Left colon (tissue), 2 donors: ENCODE measurements at regions not wholly inside any gene's neighbourhood (a gene's known extent, or its start where the extent isn't known, plus 50 kb on each side); places are given as distances from the start of the nearest gene placed in this dataset.
A peak's percentile ranks its signal among the peaks of the same experiment; 100 is the strongest.

Source experiments
- ATAC-seq: fragments of 200-7000 bp; cut with Tn5 transposase; one replicate; pipeline ENCODE4 v1.9.1; 2020; ENCODE audit warnings: mild to moderate bottlenecking, moderate library complexity
- DNase-seq, 2 donors: peaks; one replicate each; pipeline ENCODE4 v3.0.0-alpha.2; 2020
- intact Hi-C, 2 donors: fragments of 100-400 bp; cut with DNase I in 1 of 2; cut with micrococcal nuclease in 1 of 2; formaldehyde crosslinking; loops; one replicate each; pipeline versions ENCODE4 v1.11.2 to v1.14.0; 2022; cut with DNase I, micrococcal nuclease
- donor health status: DM: no; HTN: no; CAD: no.
- donor health status: DM: yes; HTN: yes; CAD: no.

DNA sequence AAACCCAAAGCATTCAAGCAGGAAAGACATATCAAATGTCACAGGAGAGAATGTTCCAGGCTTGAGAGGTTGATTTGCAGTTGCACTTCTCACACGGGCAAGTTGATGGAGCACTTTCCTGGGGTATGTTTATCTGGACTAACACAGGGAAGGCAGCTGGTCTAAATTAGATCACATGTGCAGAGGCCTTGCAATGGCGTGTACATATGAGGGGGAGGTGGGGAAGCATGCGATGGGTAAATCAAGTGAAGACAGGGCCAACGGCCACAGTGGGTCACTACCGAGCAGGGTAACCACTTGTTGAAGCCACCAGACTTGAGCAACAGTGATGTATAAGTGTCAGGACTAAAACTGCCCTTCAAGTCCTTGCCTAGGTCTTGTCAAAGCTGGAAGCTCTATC, 156.6 kb upstream of the MAF start:
- intact Hi-C loops: no loop called here
- no peak for ATAC-seq

DNA sequence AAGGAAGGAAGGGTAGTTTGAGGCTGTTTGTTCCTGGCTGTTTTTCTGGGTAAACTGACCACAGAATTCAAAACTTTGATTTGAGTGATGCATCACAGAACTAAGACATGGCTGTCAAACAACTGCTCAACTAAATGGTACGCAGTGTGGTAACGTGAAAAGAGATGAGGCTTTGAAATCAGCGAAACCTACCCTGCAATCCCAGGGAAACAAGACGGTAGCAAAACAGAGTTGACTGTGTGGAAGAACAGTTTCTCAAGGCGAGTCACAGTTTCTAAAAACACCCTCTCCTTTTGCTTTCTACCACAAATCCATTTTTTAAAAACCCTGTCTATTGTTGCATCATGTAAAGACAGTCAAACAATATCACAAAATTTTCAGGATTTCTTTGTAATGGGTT, 156.0 kb upstream of the MAF start:
- DNase-seq: no peak
- intact Hi-C loops: no loop called here
- ATAC-seq: no peak

More for the DNA sequence above, 156.6 kb upstream of the MAF start:
- no peak for DNase-seq

DNA sequence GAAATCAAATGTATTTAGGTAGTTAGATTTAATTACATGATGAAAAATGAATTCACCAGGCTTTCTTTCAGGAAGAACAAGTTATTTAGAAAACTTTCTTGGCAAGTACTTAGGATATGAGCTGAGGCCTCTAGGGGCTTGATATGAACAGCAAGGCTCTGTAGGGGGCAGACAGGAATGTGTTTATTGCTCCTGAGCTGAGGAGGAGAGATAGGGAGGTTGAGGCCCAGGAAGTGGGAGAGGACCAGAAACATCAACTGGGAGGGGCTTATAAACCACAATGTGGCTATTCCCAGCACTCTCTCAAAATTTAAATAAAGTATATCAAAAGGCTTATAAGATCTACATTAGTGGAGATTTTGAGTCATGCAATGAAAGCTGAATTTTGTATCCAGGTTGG, 154.0 kb upstream of the MAF start:
- ATAC-seq: no peak
- intact Hi-C loops: no loop called here
- no peak for DNase-seq

DNA sequence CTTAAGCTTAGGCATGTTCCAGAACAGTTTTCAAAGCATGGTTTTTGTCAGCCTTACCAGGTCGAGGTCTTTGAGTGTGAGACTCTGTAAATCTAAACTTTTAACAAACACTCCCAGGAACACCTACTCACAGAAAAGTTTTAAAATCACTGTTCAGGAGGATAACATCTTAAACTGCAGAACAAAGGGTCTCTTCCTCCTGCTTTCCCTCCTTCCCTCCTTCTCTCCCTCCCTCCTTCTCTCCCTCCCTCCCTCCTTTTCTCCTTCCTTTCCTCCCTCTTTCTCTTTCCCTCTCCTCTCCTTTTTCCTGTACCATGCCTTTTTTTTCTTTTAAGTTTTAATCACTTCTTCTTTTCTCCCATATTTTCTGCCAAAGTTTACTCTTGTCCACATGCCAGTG, 153.5 kb upstream of the MAF start:
- DNase-seq (no peak), ATAC-seq (no peak)
- intact Hi-C loops: no loop called here

DNA sequence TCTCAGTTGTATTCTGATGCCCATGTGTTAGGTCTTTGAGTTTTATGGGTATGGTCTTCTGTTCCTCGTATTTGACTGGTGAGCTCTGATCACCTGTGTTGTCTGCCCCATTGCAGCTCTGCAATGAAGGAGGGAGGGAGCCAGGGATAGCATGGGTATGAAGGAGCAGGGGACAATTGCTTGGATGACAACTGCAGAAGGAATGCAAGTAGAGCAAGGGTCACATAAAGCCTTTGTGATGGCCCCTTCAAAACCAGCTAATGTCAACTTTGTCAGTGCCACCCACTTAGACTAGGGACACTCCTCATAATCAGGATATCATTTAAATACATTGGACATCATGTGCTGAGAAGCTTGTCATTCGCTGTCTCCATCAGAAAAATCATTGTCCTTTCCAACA, 152.7 kb upstream of the MAF start:
- intact Hi-C loops: no loop called here

DNA sequence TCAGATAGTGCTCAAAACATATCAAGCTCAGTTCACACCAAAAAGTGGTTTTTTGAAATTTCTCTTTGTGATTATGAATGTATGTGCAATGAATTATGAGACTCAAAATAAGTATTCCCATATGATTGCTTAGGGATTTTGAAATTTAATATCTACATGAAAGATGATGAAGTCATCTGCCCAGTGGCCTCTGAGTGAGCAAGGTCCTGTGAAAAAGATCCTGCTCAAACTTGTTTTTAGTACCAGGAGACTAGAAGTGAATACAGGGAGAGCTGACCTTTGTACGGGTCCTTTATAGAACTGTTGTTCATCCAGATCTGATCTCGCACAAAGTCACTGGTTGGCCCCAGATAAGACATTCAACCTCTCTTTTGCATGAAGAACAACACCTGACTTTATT, 151.9 kb upstream of the MAF start:
- intact Hi-C loops: no loop called here
- DNase-seq (no peak), ATAC-seq (peak; percentile 43)

More for the DNA sequence above, 152.7 kb upstream of the MAF start:
- no peak for ATAC-seq
- DNase-seq: no peak

DNA sequence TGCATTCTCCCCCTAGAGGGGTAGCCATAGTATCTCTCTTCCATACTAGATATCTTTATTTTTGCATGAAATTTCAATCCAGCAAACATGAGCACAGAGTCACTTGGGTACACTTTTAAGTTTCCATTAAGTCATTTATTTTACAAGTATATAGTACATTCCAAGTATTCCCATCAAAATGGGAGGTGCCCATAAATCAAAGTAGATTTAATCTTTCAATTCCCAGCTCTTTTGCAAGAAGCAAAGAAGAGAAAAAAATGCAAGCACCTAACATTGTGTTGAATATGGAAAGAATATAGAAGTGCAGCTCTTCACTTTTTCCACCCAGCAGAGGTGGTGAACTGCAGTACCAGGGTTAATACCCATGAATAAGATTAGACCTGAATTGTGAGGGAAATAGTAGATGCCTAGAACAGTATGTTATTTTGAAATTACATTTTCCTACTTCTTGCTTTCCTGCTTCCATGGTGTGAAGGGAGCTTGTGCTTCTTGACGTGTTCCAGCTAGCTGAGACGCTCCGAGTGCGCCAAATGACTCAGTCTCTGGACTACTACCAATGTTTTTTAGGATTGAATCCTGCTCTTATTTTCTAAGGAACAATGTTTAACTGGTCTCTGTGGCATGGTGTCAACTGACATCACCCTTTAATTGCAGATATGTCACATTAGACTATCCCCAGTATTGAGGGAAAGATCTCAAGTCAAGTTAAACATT, 151.1 kb upstream of the MAF start:
- ATAC-seq: no peak
- intact Hi-C loops: no loop called here
- no peak for DNase-seq

DNA sequence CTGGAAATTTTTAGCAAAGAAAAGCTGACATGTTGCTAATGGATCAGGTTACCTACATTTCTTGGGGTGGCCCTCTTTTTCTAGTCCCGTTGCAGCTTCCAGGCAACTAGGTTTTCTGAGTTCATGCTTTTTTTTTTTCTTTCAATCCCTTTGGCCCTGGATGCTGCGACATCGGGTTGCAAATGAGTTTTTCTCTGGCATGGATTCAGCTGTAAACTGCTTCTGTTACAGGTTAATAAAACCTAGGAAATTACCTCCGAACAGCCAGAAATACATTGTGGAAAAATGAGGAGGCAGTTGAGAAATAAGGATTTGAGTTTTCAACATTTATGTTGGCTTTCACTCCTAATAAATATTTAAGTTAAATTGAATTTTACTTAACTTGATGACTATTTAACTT, 149.8 kb upstream of the MAF start:
- intact Hi-C loops: no loop called here
- ATAC-seq: no peak
- no peak for DNase-seq

DNA sequence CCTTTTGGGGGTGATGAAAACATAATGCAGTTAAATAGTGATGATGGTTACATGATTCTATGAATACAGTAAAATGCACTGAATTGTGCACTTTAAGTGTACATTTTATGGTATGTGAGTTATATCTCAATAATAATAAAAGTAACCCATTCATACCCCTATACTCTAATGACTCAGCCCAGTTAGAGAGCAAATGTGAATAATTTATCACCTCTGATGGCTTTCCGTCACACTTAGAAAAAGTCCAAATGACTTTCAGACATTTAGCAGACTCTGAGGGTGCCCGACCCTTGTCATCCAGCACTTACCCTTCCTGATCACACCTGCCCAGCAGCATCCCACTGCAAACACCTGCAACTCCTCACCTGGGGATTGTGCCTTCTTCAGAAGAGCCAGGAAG, 148.1 kb upstream of the MAF start:
- DNase-seq: no peak

DNA sequence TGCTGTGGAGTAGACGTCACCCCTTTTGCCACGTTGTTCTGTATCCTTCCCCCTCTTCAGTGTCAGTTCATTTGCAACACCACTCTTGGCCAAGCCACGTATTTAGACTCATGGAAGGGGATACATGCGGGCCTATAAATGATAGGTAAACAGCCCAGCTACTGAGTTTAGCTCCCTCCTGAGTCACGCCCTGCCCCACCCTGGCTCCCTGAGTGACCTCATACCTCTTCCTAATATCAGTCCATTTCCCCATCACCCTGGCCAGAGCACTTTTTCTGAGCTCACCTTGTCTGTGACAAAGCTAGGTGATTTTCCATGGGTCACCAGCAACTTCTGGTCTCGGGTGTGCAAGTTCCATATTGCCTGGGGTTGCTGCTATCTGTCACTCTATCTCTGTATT, 147.2 kb upstream of the MAF start:
- ATAC-seq (no peak), DNase-seq (no peak)
- intact Hi-C loops: no loop called here

More for the DNA sequence above, 148.1 kb upstream of the MAF start:
- intact Hi-C loops: no loop called here
- ATAC-seq: no peak

DNA sequence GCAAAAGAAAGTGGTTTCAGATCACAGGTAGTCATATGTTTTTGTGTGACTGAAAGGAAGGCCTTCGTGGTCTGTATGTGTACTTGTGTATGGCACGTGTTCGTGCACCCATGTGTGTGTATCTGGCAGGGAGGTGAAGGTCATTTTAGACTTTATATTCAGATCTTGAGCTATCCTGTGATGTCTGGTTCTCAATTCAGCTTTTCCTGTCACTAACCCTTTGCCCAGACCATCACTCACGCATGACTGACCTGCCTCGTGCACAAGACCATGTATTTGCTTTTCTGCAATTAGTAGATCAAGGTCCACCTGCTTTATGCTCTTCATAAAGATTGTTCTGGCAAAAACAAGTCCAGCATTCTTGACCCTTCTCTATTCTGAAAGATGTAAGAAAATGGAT, 139.7 kb upstream of the MAF start:
- intact Hi-C loops: no loop called here
- ATAC-seq: peak; percentile 22
- no peak for DNase-seq

DNA sequence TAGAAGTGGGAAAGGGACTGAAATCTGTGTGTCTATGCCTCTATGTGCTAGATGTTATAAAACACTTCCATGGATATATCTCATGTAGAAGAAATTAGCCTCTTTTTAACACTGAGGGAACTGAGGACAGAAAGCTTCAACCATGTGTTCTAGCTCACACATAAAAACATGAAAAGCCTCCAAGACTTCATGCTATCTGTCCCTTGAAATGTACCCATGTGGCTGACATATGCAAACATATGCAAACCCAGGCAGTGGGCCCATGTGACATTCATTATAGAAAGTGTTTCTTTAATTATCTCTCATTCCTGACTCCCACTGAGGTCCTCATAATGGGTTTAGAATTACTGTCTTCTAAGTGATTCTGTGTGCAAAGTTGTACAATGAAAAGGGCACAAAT, 134.7 kb upstream of the MAF start:
- DNase-seq: no peak
- intact Hi-C loops: no loop called here
- no peak for ATAC-seq

DNA sequence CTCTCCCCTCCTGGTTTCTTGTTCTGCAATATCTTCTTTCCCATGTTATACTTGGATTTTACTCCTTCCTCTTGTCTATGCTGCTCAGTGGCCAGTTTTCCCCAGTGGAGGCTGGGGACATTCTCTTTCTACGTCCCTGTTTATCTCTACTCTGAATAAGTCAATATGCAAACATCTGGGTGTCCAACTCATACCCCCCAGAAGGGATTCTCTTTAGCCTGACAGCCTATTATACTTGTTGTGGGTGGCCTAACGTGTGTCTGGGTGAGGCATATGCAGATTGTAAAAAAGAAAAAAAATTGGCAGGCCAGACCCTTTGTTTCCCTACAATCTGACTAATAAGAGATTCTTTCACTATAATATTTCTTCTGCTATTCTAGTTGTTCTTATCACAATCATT, 134.2 kb upstream of the MAF start:
- intact Hi-C loops: no loop called here
- ATAC-seq (no peak), DNase-seq (no peak)

DNA sequence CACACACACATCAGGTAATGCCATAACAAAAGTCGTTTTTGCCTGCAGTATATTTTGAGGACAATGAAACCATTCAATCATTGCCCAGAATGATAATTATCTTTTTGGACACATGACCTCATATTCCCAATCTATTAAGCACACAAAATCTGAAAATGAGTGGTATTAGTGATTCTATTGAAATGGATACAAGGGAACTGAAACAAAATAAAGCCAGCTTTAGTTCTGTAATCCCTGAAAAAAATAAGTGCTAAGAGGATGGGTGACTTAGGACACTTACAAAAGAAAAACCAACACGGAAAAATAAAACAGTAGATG, 128.3 kb upstream of the MAF start:
- no peak for DNase-seq
- intact Hi-C loops: no loop called here
- ATAC-seq: no peak

DNA sequence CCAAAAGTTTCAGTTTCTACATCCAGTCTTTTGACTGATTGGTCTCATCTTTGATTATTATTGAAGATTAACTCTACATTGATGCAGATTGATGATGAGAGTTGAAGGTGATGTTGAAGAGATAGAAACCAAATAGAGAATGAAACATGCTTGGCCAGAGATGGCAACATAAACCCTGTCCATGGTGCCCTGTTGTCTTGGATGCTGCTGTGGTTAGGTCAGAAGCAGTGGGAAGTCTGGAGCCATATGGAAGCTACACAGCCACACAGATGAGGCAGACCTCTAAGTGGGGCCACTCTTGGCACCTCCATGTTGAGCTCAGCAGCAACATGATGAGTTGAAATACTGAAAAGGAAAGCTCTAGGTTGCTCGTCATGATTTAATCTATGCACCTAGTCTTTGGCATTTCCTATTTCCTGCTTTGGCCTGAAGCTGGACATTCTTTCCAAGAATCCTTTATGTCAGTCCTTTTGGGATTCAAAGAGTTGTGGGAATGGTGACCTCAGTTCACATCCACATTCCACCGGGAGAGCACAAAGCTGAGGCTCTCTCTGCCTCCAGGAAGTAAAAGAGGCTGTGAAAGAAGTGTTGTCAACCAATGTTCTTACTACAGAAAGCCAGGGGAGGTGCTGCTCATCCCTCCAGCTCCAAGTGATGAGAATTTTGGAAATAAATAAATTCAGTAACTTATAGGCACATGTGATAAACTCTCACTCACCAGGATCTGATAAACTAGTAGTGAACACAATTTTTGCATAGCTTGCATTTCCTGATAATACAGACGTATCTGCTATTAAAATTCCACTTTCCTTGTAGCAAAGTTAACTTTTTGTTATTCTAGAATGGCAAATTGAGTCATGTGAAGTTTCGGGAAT, 127.7 kb upstream of the MAF start:
- intact Hi-C loops: no loop called here
- no peak for DNase-seq

DNA sequence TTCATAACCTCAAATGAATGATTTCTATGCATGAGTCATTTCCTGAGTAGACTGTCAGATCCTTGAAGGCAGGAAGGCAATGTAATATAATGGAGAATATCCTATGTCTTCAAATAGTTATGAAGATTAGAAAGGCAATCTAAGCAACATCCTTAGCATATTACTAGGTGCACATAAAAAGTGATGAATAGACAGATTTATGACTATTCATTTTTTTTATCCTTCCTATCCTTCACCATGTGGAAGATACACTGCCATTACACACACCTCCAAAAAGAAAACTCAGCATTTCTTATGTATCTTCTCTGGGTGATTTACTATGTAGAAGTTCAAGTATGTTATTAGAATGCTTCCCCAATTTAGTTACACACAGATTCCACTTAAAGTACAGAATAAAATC, 126.4 kb upstream of the MAF start:
- no peak for ATAC-seq
- intact Hi-C loops: no loop called here

More for the DNA sequence above, 127.7 kb upstream of the MAF start:
- ATAC-seq: no peak

DNA sequence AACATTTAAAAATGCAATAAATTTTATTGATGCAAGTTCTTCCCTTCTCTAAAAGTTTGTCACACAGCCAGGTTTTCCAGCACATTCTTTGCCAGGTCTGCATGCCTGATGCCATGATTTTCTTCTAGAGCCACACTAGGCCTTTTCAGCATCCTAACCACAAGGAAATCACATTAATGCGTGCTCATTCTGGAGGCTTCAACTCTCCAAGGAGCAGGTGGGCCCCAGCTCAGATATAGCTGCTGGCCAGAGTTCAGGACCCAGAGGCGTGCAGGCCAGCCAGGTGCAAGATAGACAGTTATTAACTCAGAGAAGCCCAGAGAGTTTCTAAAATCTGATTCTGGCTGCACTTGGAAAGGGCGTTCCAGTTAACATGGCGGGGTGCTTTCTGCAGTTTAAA, 124.5 kb upstream of the MAF start:
- intact Hi-C loops: no loop called here
- DNase-seq: no peak
- no peak for ATAC-seq

More for the DNA sequence above, 126.4 kb upstream of the MAF start:
- DNase-seq: no peak

DNA sequence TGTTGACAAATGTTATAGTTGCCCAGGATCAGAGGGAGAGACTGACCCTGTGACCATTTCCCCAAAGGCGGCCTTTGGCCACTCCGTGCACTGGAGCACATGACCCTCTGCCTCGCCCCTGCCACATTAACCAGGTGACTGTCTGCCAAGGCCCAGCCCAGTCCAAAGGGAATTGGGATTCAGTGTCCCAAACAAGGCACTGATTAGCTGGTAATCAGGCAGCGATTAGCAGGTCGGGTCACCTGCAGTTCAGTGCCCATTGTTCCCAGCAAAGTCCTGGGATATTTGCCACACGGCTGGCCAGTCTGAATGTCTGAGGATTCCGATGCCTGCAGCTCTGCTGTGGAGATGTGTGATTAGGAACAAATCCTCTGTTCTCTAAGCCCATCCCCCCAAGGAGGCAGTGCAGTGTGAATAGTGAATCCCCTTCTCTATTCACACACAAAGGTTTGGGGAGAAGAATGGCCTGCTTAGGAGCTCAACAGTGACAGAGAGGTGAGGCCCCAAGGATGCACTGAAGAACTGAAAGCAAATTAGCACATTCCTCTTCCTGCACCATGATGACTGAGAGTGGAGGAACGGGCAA, 123.1 kb upstream of the MAF start:
- intact Hi-C loops: no loop called here
- DNase-seq (peak in 1 of 2 donors; percentile 28), ATAC-seq (no peak)

DNA sequence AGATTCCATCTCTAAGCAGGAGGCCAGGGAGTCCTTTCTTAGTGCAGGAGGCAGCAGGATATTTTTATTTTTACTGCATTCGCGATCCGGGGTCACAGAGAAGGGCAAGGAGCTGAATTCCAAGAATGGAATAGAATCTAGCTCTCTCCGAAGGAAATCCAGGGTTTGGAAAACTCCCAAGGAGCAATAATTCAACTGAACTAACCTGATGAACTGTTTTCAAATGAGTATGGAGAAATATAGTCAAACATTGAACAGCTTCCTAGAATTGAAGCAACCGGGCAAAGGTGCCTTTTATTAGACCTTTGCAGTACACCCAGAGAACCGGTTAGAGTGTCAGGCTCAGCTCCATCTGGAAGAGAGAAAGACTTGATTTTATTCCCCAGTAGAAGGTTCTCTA, 120.7 kb upstream of the MAF start:
- DNase-seq (no peak), ATAC-seq (no peak)
- intact Hi-C loops: no loop called here
